MCF 10A (cell line): ENCODE measurements at regions not wholly inside any gene's neighbourhood (a gene's known extent, or its start where the extent isn't known, plus 50 kb on each side); places are given as distances from the start of the nearest gene placed in this dataset.
"Not testable (repeated sequence)": the region's sequence is repeated elsewhere in the genome, so short reads cannot be mapped to it uniquely, and the experiment has no call there.

Source experiments
- BruUV-seq: library from RNA; stranded (reverse); fragments of 400-500 nt; replicated peaks from 2 replicates; lab custom pipeline; 2021; lab: Mats Ljungman, UMichigan
- CTCF ChIA-PET: fragments of 300-600 bp; sonication (Branson Sonifier 250); formaldehyde crosslinking; extraction: SDS; loops from one replicate; lab custom pipeline; 2021; ENCODE audit warnings: antibody characterized with exemption, inconsistent platforms; lab: Yijun Ruan, JAX
- POLR2A ChIA-PET: fragments of 300-600, 350-650 bp; sonication (Branson Sonifier 250); formaldehyde crosslinking; extraction: SDS; loops from one replicate; lab custom pipeline; 2020; ENCODE audit warnings: antibody characterized with exemption, inconsistent platforms; lab: Yijun Ruan, JAX
- DNase-seq: peaks from one replicate; pipeline ENCODE4 v3.0.0-alpha.2; 2018; ENCODE audit not compliant: unreplicated experiment
- H3K27ac Mint-ChIP-seq: one replicate; pipeline ENCODE4 v1.8.0; 2022; ENCODE audit warnings: mild to moderate bottlenecking, low read depth, mixed read lengths; ENCODE audit not compliant: unreplicated experiment
- H3K27me3 Mint-ChIP-seq: one replicate; pipeline ENCODE4 v1.8.0; 2022; ENCODE audit warnings: mixed read lengths; ENCODE audit not compliant: insufficient read depth, unreplicated experiment
- H3K36me3 Mint-ChIP-seq: one replicate; pipeline ENCODE4 v1.8.0; 2022; ENCODE audit warnings: mild to moderate bottlenecking, moderate library complexity, mixed read lengths; ENCODE audit not compliant: insufficient read depth, unreplicated experiment
- H3K4me1 Mint-ChIP-seq: one replicate; pipeline ENCODE4 v1.8.0; 2022; ENCODE audit warnings: mixed read lengths; ENCODE audit not compliant: insufficient read depth, unreplicated experiment
- H3K4me3 Mint-ChIP-seq: one replicate; pipeline ENCODE4 v1.8.0; 2022; ENCODE audit warnings: mild to moderate bottlenecking, moderate library complexity, mixed read lengths; ENCODE audit not compliant: unreplicated experiment
- H3K9me3 Mint-ChIP-seq: one replicate; pipeline ENCODE4 v1.8.0; 2022; ENCODE audit warnings: mixed read lengths; ENCODE audit not compliant: unreplicated experiment
- CTCF ChIP-seq: fragments of 200-600 bp; IDR thresholded peaks from one replicate; pipeline ENCODE4 v1.8.0; 2022; ENCODE audit warnings: antibody characterized with exemption, mild to moderate bottlenecking; ENCODE audit not compliant: unreplicated experiment
- intact Hi-C: fragments of 100-400 bp; cut with micrococcal nuclease; formaldehyde crosslinking; loops from 2 replicates; pipeline ENCODE4 v1.14.1; 2022

DNA sequence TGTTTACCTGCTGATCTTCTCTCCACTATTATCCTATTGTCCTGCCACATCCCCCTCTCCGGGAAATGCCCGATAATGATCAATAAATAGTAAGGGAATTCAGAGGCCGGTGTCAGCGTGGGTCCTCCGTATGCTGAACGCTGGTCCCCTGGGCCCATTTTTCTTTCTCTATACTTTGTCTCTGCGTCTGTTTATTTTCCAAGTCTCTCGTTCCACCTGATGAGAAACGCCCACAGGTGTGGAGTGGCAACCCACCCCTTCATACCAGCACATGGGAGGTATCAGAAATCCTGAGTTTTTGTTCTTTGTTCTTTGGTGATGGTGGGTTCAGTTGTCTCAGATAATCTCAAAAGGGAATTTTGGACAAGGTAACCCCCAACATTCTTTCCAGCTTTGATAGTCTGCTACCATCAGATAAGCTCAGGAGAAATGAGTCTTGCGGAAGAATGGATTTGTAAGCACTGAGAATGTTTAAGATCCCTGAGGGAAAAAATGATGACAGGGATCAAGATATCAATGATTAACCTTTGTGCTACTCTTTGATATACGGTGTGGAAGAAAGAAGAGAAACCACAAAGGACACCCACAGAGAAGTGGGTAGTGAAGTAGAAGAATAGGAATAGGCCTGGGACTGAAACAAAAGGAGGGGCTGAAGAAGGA lies 117.9 kb downstream of the CEP44 start:
- H3K9me3 Mint-ChIP-seq, result no peaks in the 10 kb centered on the region
- POLR2A ChIA-PET, result no interaction called here
- TF ChIP-seq CTCF, result no peak
- no peak overlapping the region for H3K4me3 Mint-ChIP-seq
- CTCF ChIA-PET, result no interaction called here
- no peaks in the 10 kb centered on the region for H3K27me3 Mint-ChIP-seq
- H3K27ac Mint-ChIP-seq, result no peak overlapping the region
- no peak for DNase-seq
- H3K36me3 Mint-ChIP-seq, result no peaks in the 10 kb centered on the region
- peaks cover 42% of the 10 kb centered on the region for H3K4me1 Mint-ChIP-seq
- intact Hi-C loops, result no loop called here
- no TSS peak for BruUV-seq

GRCh38 chr4:174400603-174401302 lies 117.0 kb downstream of the CEP44 start:
- H3K27me3 Mint-ChIP-seq, POLR2A ChIA-PET, H3K36me3 Mint-ChIP-seq, CTCF ChIA-PET, H3K9me3 Mint-ChIP-seq, intact Hi-C loops, H3K4me3 Mint-ChIP-seq, BruUV-seq, DNase-seq, H3K27ac Mint-ChIP-seq: not testable (repeated sequence)
- peaks cover 42% of the 10 kb centered on the region for H3K4me1 Mint-ChIP-seq

DNA sequence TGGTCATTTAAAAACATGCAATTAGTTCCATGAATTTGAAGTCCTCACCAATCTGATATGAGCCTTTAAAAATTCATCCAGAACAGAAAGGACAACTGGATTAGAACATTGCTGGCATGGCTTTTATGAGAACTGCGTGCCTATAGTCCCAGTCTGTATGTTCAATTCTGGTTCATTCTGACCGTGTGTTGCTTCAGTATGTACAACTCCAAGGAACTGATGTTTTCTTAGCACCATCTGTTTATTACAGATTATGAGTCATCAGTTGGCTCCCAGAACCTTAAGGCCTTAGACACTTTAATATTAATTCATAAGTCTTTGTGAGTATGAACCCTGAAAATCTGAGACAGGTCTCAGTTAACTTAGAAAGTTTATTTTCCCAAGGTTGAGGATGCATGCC lies 115.0 kb downstream of the CEP44 start:
- TF ChIP-seq CTCF, result no peak
- H3K4me3 Mint-ChIP-seq, result no peak overlapping the region
- peak overlapping the region; percentile 86 for H3K27ac Mint-ChIP-seq
- H3K27me3 Mint-ChIP-seq, result no peaks in the 10 kb centered on the region
- ChIA-PET POLR2A (interaction anchor here (2.5 kb wide), 1 partner anchor 24 kb away, joined by 14 read pairs; no protein-coding TSS in a partner anchor), CTCF (interaction anchor here (0.6 to 1.1 kb wide), 2 partner anchors 28 to 35 kb away, joined by 3 read pairs; no protein-coding TSS in a partner anchor)
- BruUV-seq, result no TSS peak
- peak; percentile 85 for DNase-seq
- H3K36me3 Mint-ChIP-seq, result no peaks in the 10 kb centered on the region
- no peaks in the 10 kb centered on the region for H3K9me3 Mint-ChIP-seq
- intact Hi-C loops, result no loop called here
- peaks cover 51% of the 10 kb centered on the region for H3K4me1 Mint-ChIP-seq

DNA sequence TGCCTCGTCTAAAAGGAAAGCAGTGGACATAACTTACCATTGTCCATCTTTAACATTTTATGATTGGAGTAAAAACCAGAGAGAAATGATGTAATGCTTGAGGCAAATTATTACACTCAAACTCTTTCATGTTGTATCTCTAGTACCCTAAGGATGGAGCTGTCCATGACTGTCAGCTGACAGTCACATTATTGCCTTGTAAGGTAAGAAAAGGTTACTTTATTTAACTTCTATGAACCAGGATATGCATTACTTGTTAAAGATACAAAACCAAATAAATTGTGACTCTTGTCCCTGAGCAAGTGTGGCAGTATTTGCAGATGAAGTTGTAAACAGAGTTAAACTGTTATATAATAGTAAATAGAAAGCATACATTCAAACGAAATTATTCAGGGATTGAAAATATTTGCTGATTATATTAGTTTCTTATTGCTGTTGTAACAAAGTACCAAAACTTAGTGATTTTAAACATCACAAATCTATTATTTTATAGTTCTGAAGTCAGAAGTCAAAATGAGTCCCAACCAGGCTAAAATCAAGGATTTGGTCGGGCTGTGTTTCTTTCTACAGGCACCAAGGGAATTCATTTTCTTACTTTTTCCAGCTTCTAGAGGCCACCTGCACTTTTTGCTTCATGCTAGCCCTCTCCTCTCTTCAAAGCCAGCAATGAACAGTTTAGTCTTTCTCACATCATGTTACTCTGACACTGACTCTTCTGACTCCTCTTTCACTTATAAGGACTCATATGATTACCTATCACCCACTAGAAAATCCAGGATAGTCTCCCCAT lies 113.8 kb downstream of the CEP44 start:
- H3K4me1 Mint-ChIP-seq, result peaks cover 43% of the 10 kb centered on the region
- TF ChIP-seq CTCF, result no peak
- H3K9me3 Mint-ChIP-seq, result no peaks in the 10 kb centered on the region
- H3K4me3 Mint-ChIP-seq, result no peak overlapping the region
- BruUV-seq, result no TSS peak
- intact Hi-C loops, result no loop called here
- no peaks in the 10 kb centered on the region for H3K36me3 Mint-ChIP-seq
- peak overlapping the region; percentile 86 for H3K27ac Mint-ChIP-seq
- no peak for DNase-seq
- CTCF ChIA-PET, result interaction anchor here (0.7 kb wide), 1 partner anchor 179 kb away, joined by 3 read pairs; no protein-coding TSS in a partner anchor
- POLR2A ChIA-PET, result interaction anchor here (0.7 to 2.5 kb wide), 3 partner anchors 25 to 280 kb away, joined by 3 to 14 read pairs (median 3); no protein-coding TSS in a partner anchor
- H3K27me3 Mint-ChIP-seq, result no peaks in the 10 kb centered on the region
